Breast epithelium (tissue), 4 donors: ENCODE measurements at regions not wholly inside any gene's neighbourhood (a gene's known extent, or its start where the extent isn't known, plus 50 kb on each side); places are given as distances from the start of the nearest gene placed in this dataset.

Experiments used
- DNase-seq, 2 donors: peaks; one replicate each; pipeline ENCODE4 v3.0.0-alpha.2; 2019; ENCODE audit warnings: low spot score in 2 of 2
- H3K27ac ChIP-seq, 2 donors: fragments of 200-600 bp; sonication (generic) in 1 of 2; one replicate each; pipeline ENCODE4 v1.5.1; 2016 to 2019; ENCODE audit warnings: mild to moderate bottlenecking in 1 of 2
- H3K27me3 ChIP-seq, 2 donors: fragments of 200-600 bp; sonication (generic) in 1 of 2; one replicate each; pipeline versions ENCODE4 v1.5.1 to v1.6.0; 2017 to 2019; ENCODE audit warnings: control low read depth in 1 of 2, mild to moderate bottlenecking in 1 of 2
- H3K36me3 ChIP-seq: fragments of 200-600 bp; one replicate; pipeline ENCODE4 v1.5.1; 2019
- H3K4me1 ChIP-seq, 2 donors: fragments of 200-600 bp; sonication (generic); one replicate each; pipeline ENCODE4 v1.5.1; 2016 to 2019; ENCODE audit warnings: control low read depth in 1 of 2
- H3K4me3 ChIP-seq, 3 donors: fragments of 200-600 bp; sonication (generic); 1 replicate in 2 of 3; 2 replicates in 1 of 3; pipeline ENCODE4 v1.5.1; 2016 to 2019; ENCODE audit warnings: mild to moderate bottlenecking in 3 of 3, moderate library complexity in 2 of 3
- H3K9me3 ChIP-seq, 2 donors: fragments of 200-600 bp; sonication (generic) in 1 of 2; one replicate each; pipeline ENCODE4 v1.5.1; 2016 to 2019; ENCODE audit warnings: control low read depth in 1 of 2
- CTCF ChIP-seq, 3 donors: fragments of 450-650 bp; IDR thresholded peaks; one replicate each; pipeline ENCODE4 v1.5.1; 2016 to 2017; ENCODE audit warnings: antibody characterized with exemption in 3 of 3, mild to moderate bottlenecking in 3 of 3, moderate library complexity in 3 of 3
- POLR2A ChIP-seq: fragments of 450-650 bp; IDR thresholded peaks from one replicate; pipeline ENCODE4 v1.6.1; 2016; ENCODE audit warnings: antibody characterized with exemption, mild to moderate bottlenecking, moderate library complexity
- POLR2AphosphoS5 ChIP-seq, 3 donors: sonication (generic); formaldehyde crosslinking; IDR thresholded peaks; one replicate each; pipeline ENCODE4 v1.6.1; 2017; ENCODE audit warnings: antibody characterized with exemption in 3 of 3
- intact Hi-C: fragments of 100-400 bp; cut with DNase I; formaldehyde crosslinking; loops from one replicate; pipeline ENCODE4 v1.15.1; 2023; ENCODE audit warnings: low total_unique reads

GRCh38 chr16:56081371-56081770, 109.9 kb upstream of the GNAO1 start:
- no peak for TF ChIP-seq CTCF (IDR thresholded peaks at IDR 0.05)
- TF ChIP-seq POLR2AphosphoS5 (IDR thresholded peaks at IDR 0.05) = no peak
- no peak for TF ChIP-seq POLR2A
- no peak overlapping the region for H3K4me3 ChIP-seq
- H3K36me3 ChIP-seq = no peaks in the 10 kb centered on the region
- no peaks in the 10 kb centered on the region for H3K27me3 ChIP-seq
- H3K4me1 ChIP-seq = no peaks in the 10 kb centered on the region
- H3K27ac ChIP-seq = no peak overlapping the region
- no peak for DNase-seq
- no peaks in the 10 kb centered on the region for H3K9me3 ChIP-seq
- intact Hi-C loops = no loop called here

- TF ChIP-seq CTCF (IDR thresholded peaks at IDR 0.05) = no peak
- TF ChIP-seq POLR2AphosphoS5 (IDR thresholded peaks at IDR 0.05) = no peak
- TF ChIP-seq POLR2A = no peak
- Histone ChIP-seq H3K27ac (no peak overlapping the region), H3K36me3 (no peaks in the 10 kb centered on the region), H3K4me3 (no peak overlapping the region), H3K9me3 (no peaks in the 10 kb centered on the region), H3K27me3 (no peaks in the 10 kb centered on the region), H3K4me1 (no peaks in the 10 kb centered on the region)
- no peak for DNase-seq
- intact Hi-C loops = no loop called here
These were observed 115.4 kb upstream of the GNAO1 start for GRCh38 chr16:56075732-56076388.

GRCh38 chr16:56073508-56073907, 117.8 kb upstream of the GNAO1 start:
- TF ChIP-seq CTCF (IDR thresholded peaks at IDR 0.05) (no peak), POLR2AphosphoS5 (IDR thresholded peaks at IDR 0.05) (no peak), POLR2A (no peak)
- Histone ChIP-seq H3K9me3 (no peaks in the 10 kb centered on the region), H3K4me3 (no peak overlapping the region), H3K4me1 (no peaks in the 10 kb centered on the region), H3K36me3 (no peaks in the 10 kb centered on the region), H3K27me3 (no peaks in the 10 kb centered on the region), H3K27ac (no peak overlapping the region)
- DNase-seq = no peak
- intact Hi-C loops = no loop called here

- DNase-seq = no peak
- Histone ChIP-seq H3K36me3 (no peaks in the 10 kb centered on the region), H3K9me3 (no peaks in the 10 kb centered on the region), H3K4me1 (no peaks in the 10 kb centered on the region), H3K27me3 (no peaks in the 10 kb centered on the region), H3K4me3 (no peak overlapping the region), H3K27ac (no peak overlapping the region)
- TF ChIP-seq POLR2AphosphoS5 (IDR thresholded peaks at IDR 0.05) = no peak
- intact Hi-C loops = no loop called here
These were observed 119.2 kb upstream of the GNAO1 start for GRCh38 chr16:56072096-56072495.

GRCh38 chr16:56068816-56069215, 122.5 kb upstream of the GNAO1 start:
- intact Hi-C loops = no loop called here
- Histone ChIP-seq H3K4me3 (no peak overlapping the region), H3K9me3 (no peaks in the 10 kb centered on the region), H3K4me1 (no peaks in the 10 kb centered on the region), H3K27ac (no peak overlapping the region), H3K36me3 (no peaks in the 10 kb centered on the region), H3K27me3 (no peaks in the 10 kb centered on the region)
- no peak for TF ChIP-seq POLR2AphosphoS5 (IDR thresholded peaks at IDR 0.05)
- TF ChIP-seq CTCF (IDR thresholded peaks at IDR 0.05) = no peak
- TF ChIP-seq POLR2A = no peak
- DNase-seq = no peak

- no peaks in the 10 kb centered on the region for H3K36me3 ChIP-seq
- DNase-seq = no peak
- intact Hi-C loops = no loop called here
- H3K4me1 ChIP-seq = no peaks in the 10 kb centered on the region
- no peaks in the 10 kb centered on the region for H3K27me3 ChIP-seq
- no peak overlapping the region for H3K27ac ChIP-seq
- H3K9me3 ChIP-seq = no peaks in the 10 kb centered on the region
- TF ChIP-seq POLR2AphosphoS5 (IDR thresholded peaks at IDR 0.05) (no peak), POLR2A (no peak), CTCF (IDR thresholded peaks at IDR 0.05) (no peak)
- no peak overlapping the region for H3K4me3 ChIP-seq
These were observed 123.0 kb upstream of the GNAO1 start for GRCh38 chr16:56068314-56068713.
